HepG2 (cell line): ENCODE measurements at regions not wholly inside any gene's neighbourhood (a gene's known extent, or its start where the extent isn't known, plus 50 kb on each side); places are given as distances from the start of the nearest gene placed in this dataset.

Experiments used
- BHLHE40 ChIP-seq: IDR thresholded peaks from 2 replicates; pipeline ENCODE4 v1.6.1; 2011; ENCODE audit warnings: low read length, improper control_type of control experiment
- DZIP1 ChIP-seq: sonication (generic); formaldehyde crosslinking; IDR thresholded peaks from 2 replicates; pipeline ENCODE4 v1.5.0; 2020; ENCODE audit warnings: mild to moderate bottlenecking, missing genetic modification reagents
- EP300 ChIP-seq, 3 experiments: sonication (generic) in 1 of 3; formaldehyde crosslinking in 1 of 3; IDR thresholded peaks; 2 replicates each; pipeline versions ENCODE4 v1.5.1 to v1.6.1; 2011 to 2020; ENCODE audit warnings: low read depth in 2 of 3, low read length in 2 of 3, borderline replicate concordance in 1 of 3, improper control_type of control experiment in 1 of 3, mild to moderate bottlenecking in 1 of 3, missing genetic modification reagents in 1 of 3, moderate library complexity in 1 of 3
- FLYWCH1 ChIP-seq: sonication (generic); formaldehyde crosslinking; IDR thresholded peaks from 2 replicates; pipeline ENCODE4 v1.8.1; 2023; ENCODE audit warnings: mild to moderate bottlenecking, missing genetic modification reagents
- FOXP4 ChIP-seq: sonication (generic); formaldehyde crosslinking; IDR thresholded peaks from 2 replicates; pipeline ENCODE4 v1.4.0; 2020; ENCODE audit warnings: missing genetic modification reagents
- MAX ChIP-seq: IDR thresholded peaks from 2 replicates; pipeline ENCODE4 v1.6.1; 2012; ENCODE audit warnings: inconsistent platforms
- ONECUT2 ChIP-seq: sonication (generic); formaldehyde crosslinking; IDR thresholded peaks from 2 replicates; pipeline ENCODE4 v1.4.0; 2020; ENCODE audit warnings: missing genetic modification reagents
- PRDM10 ChIP-seq: sonication (generic); formaldehyde crosslinking; IDR thresholded peaks from 2 replicates; pipeline ENCODE4 v1.4.0; 2020; ENCODE audit warnings: low read depth, missing genetic modification reagents
- PRDM4 ChIP-seq: sonication (generic); formaldehyde crosslinking; IDR thresholded peaks from 2 replicates; pipeline ENCODE4 v1.9.0; 2021; ENCODE audit warnings: missing genetic modification reagents, borderline replicate concordance
- TERF1 ChIP-seq: sonication (generic); formaldehyde crosslinking; IDR thresholded peaks from 2 replicates; pipeline ENCODE4 v1.8.0; 2022; ENCODE audit warnings: mild to moderate bottlenecking, missing genetic modification reagents, moderate library complexity
- ZFAT ChIP-seq: sonication (generic); formaldehyde crosslinking; conservative IDR thresholded peaks from 2 replicates; pipeline ENCODE4 v1.8.1; 2023; ENCODE audit warnings: missing genetic modification reagents, inconsistent platforms
- ZNF337 ChIP-seq: sonication (generic); formaldehyde crosslinking; IDR thresholded peaks from 2 replicates; pipeline ENCODE4 v1.5.1; 2020; ENCODE audit warnings: missing genetic modification reagents, low read depth, mild to moderate bottlenecking, borderline replicate concordance
- ZNF513 ChIP-seq: sonication (generic); formaldehyde crosslinking; conservative IDR thresholded peaks from 2 replicates; pipeline ENCODE4 v1.5.0; 2020; ENCODE audit warnings: missing genetic modification reagents

GRCh38 chr2:145777297-145777696 lies 1257.4 kb upstream of the ZEB2 start (continued):
- TF ChIP-seq BHLHE40, result no peak
- TF ChIP-seq ZFAT, result no peak
- no peak for TF ChIP-seq ONECUT2 (CRISPR knock-in tag)
- TF ChIP-seq FLYWCH1, result no peak
- TF ChIP-seq EP300 (IDR thresholded peaks at IDR 0.05; ENCODE audit: low read depth in 2 of 2, low read length in 2 of 2), result peak in 1 of 2 experiments; percentile 88; a peak in 1 of 4 replicates
- no peak for TF ChIP-seq EP300 (CRISPR knock-in tag; IDR thresholded peaks at IDR 0.05; ENCODE audit: borderline replicate concordance)
- TF ChIP-seq MAX, result peak; percentile 41; the same call in 1 of the 2 replicates
- TF ChIP-seq DZIP1, result no peak
- no peak for TF ChIP-seq PRDM10
- no peak for TF ChIP-seq ZNF513 (CRISPR knock-in tag)
- TF ChIP-seq PRDM4 (CRISPR knock-in tag), result no peak
- peak; percentile 67 for TF ChIP-seq FOXP4 (CRISPR knock-in tag)
- TF ChIP-seq TERF1, result no peak
- no peak for TF ChIP-seq ZNF337 (CRISPR knock-in tag)
